ENCODE measurements at regions not wholly inside any gene's neighbourhood (a gene's known extent, or its start where the extent isn't known, plus 50 kb on each side); places are given as distances from the start of the nearest gene placed in this dataset.

- no peaks in the 10 kb centered on the region for H3K4me1 ChIP-seq
- H3K27me3 ChIP-seq = no peaks in the 10 kb centered on the region
- H3K4me3 ChIP-seq = no peak overlapping the region
- no peak overlapping the region for H3K27ac ChIP-seq
- DNase-seq = no peak
- intact Hi-C loops (cut with DNase I) = no loop called here
- WGBS, 2 donors = 70 to 72% methylated on average over 2 of the region's 2 CpGs
- TF ChIP-seq CTCF (IDR thresholded peaks at IDR 0.05) = no peak
- TF ChIP-seq POLR2A (IDR thresholded peaks at IDR 0.05) = no peak
- no peaks in the 10 kb centered on the region for H3K9me3 ChIP-seq
- H3K36me3 ChIP-seq = no peaks in the 10 kb centered on the region
Measured at GRCh38 chr7:88700725-88701124, 58.8 kb upstream of the ZNF804B start.

- no peaks in the 10 kb centered on the region for H3K36me3 ChIP-seq
- H3K4me1 ChIP-seq = no peaks in the 10 kb centered on the region
- no peak overlapping the region for H3K27ac ChIP-seq
- H3K9me3 ChIP-seq = no peaks in the 10 kb centered on the region
- no peaks in the 10 kb centered on the region for H3K27me3 ChIP-seq
- no peak for DNase-seq
- TF ChIP-seq CTCF (IDR thresholded peaks at IDR 0.05) (no peak), POLR2A (IDR thresholded peaks at IDR 0.05) (no peak)
- no peak overlapping the region for H3K4me3 ChIP-seq
- intact Hi-C loops (cut with DNase I) = no loop called here
Measured at GRCh38 chr7:88694207-88694606, 65.3 kb upstream of the ZNF804B start.

- Histone ChIP-seq H3K4me3 (no peak overlapping the region), H3K27me3 (no peaks in the 10 kb centered on the region), H3K4me1 (no peaks in the 10 kb centered on the region), H3K36me3 (no peaks in the 10 kb centered on the region), H3K27ac (no peak overlapping the region), H3K9me3 (no peaks in the 10 kb centered on the region)
- TF ChIP-seq CTCF (IDR thresholded peaks at IDR 0.05) (no peak), POLR2A (IDR thresholded peaks at IDR 0.05) (no peak)
- DNase-seq = no peak
- intact Hi-C loops (cut with DNase I) = no loop called here
Measured at GRCh38 chr7:88693131-88693530, 66.4 kb upstream of the ZNF804B start.

- H3K27me3 ChIP-seq = no peaks in the 10 kb centered on the region
- intact Hi-C loops (cut with DNase I) = no loop called here
- no peaks in the 10 kb centered on the region for H3K36me3 ChIP-seq
- H3K4me3 ChIP-seq = no peak overlapping the region
- DNase-seq = no peak
- TF ChIP-seq CTCF (IDR thresholded peaks at IDR 0.05) = no peak
- TF ChIP-seq POLR2A (IDR thresholded peaks at IDR 0.05) = no peak
- H3K27ac ChIP-seq = no peak overlapping the region
- H3K9me3 ChIP-seq = no peaks in the 10 kb centered on the region
- H3K4me1 ChIP-seq = no peaks in the 10 kb centered on the region
Measured at GRCh38 chr7:88692493-88692892, 67.0 kb upstream of the ZNF804B start.

- intact Hi-C loops (cut with DNase I) = no loop called here
- H3K27me3 ChIP-seq = no peaks in the 10 kb centered on the region
- H3K27ac ChIP-seq = no peak overlapping the region
- no peak for DNase-seq
- no peak overlapping the region for H3K4me3 ChIP-seq
- H3K36me3 ChIP-seq = no peaks in the 10 kb centered on the region
- TF ChIP-seq CTCF (IDR thresholded peaks at IDR 0.05) (no peak), POLR2A (IDR thresholded peaks at IDR 0.05) (no peak)
- 35 to 58% methylated on average over 1 of the region's 1 CpG for WGBS, 2 donors
- H3K9me3 ChIP-seq = peaks cover 0 to 9% (median 0%) of the 10 kb centered on the region in 3 donors
- H3K4me1 ChIP-seq = no peaks in the 10 kb centered on the region
Measured at GRCh38 chr7:88689821-88690220, 69.7 kb upstream of the ZNF804B start.

Measured in esophagus squamous epithelium (tissue), 5 donors.